ENCODE measurements at regions not wholly inside any gene's neighbourhood (a gene's known extent, or its start where the extent isn't known, plus 50 kb on each side); places are given as distances from the start of the nearest gene placed in this dataset.

DNA sequence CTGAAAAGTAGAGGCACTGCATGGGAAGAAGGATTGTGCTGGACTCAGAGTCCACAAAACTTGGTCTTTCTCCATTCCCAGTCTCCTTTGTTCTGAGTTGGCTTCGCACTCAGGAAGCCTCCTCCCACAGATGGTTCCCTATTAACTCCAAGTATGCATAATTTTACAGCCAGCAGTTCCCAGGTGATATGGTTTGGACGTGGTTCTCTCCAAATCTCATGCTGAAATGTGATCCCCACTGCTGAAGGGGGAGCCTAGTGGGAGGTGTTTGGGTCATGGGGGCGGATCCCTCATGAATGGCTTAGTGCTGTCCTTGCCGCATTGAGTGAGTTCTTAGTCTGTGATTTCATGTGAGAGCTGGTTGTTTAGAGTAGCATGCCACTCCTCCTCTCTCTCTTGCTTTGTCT is 86.6 kb downstream of the FEM1C start:
- TF ChIP-seq, protein P1, sequence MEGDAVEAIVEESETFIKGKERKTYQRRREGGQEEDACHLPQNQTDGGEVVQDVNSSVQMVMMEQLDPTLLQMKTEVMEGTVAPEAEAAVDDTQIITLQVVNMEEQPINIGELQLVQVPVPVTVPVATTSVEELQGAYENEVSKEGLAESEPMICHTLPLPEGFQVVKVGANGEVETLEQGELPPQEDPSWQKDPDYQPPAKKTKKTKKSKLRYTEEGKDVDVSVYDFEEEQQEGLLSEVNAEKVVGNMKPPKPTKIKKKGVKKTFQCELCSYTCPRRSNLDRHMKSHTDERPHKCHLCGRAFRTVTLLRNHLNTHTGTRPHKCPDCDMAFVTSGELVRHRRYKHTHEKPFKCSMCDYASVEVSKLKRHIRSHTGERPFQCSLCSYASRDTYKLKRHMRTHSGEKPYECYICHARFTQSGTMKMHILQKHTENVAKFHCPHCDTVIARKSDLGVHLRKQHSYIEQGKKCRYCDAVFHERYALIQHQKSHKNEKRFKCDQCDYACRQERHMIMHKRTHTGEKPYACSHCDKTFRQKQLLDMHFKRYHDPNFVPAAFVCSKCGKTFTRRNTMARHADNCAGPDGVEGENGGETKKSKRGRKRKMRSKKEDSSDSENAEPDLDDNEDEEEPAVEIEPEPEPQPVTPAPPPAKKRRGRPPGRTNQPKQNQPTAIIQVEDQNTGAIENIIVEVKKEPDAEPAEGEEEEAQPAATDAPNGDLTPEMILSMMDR (IDR thresholded peaks at IDR 0.05; ENCODE audit: low read length), result no peak
- no peak for TF ChIP-seq EZH2 (IDR thresholded peaks at IDR 0.05; ENCODE audit: borderline replicate concordance, low read length)

All from OCI-LY1 (cell line).